SK-N-SH treated with all-trans-retinoic acid at 6 μM for 48 hours (cell line): ENCODE measurements at regions not wholly inside any gene's neighbourhood (a gene's known extent, or its start where the extent isn't known, plus 50 kb on each side); places are given as distances from the start of the nearest gene placed in this dataset.

Source experiments
- ATAC-seq: fragments of 200-7000 bp; cut with Tn5 transposase; 3 replicates; pipeline ENCODE4 v1.9.1; 2020; ENCODE audit warnings: mild to moderate bottlenecking, moderate library complexity
- ARNTL ChIP-seq: fragments of 450-650 bp; formaldehyde crosslinking; IDR thresholded peaks from 2 replicates; pipeline ENCODE4 v1.5.0; 2020; ENCODE audit warnings: low read depth, mild to moderate bottlenecking, moderate library complexity, borderline replicate concordance
- BACH2 ChIP-seq: fragments of 250-450 bp; sonication (Bioruptor Pico); IDR thresholded peaks from 2 replicates; pipeline ENCODE4 v1.9.0; 2021; ENCODE audit warnings: mild to moderate bottlenecking, borderline replicate concordance
- CREB5 ChIP-seq: fragments of 250-450 bp; sonication (Bioruptor Pico); IDR thresholded peaks from 2 replicates; pipeline ENCODE4 v1.5.1; 2020; ENCODE audit warnings: low read depth, mild to moderate bottlenecking, moderate library complexity
- CSDC2 ChIP-seq: fragments of 250-450 bp; sonication (Bioruptor Pico); IDR thresholded peaks from 2 replicates; pipeline ENCODE4 v1.5.0; 2020; ENCODE audit warnings: mild to moderate bottlenecking, moderate library complexity
- CSRNP3 ChIP-seq: fragments of 250-450 bp; sonication (Bioruptor Pico); IDR thresholded peaks from 2 replicates; pipeline ENCODE4 v1.5.1; 2021; ENCODE audit warnings: mild to moderate bottlenecking, moderate library complexity
- ESRRG ChIP-seq: fragments of 250-450 bp; sonication (Bioruptor Pico); IDR thresholded peaks from 2 replicates; pipeline ENCODE4 v1.6.1; 2021; ENCODE audit warnings: mild to moderate bottlenecking
- GLIS3 ChIP-seq: fragments of 250-450 bp; sonication (Bioruptor Pico); IDR thresholded peaks from 2 replicates; pipeline ENCODE4 v1.5.0; 2020; ENCODE audit warnings: mild to moderate bottlenecking, moderate library complexity
- ISL1 ChIP-seq: fragments of 250-450 bp; sonication (Bioruptor Pico); IDR thresholded peaks from 2 replicates; pipeline ENCODE4 v2.1.2; 2022; ENCODE audit warnings: mild to moderate bottlenecking, moderate library complexity
- OSR1 ChIP-seq: fragments of 250-450 bp; sonication (Bioruptor Pico); IDR thresholded peaks from 2 replicates; pipeline ENCODE4 v1.8.0; 2022; ENCODE audit warnings: moderate library complexity, mild to moderate bottlenecking, inconsistent platforms
- PATZ1 ChIP-seq: fragments of 250-450 bp; sonication (Bioruptor Pico); IDR thresholded peaks from 2 replicates; pipeline ENCODE4 v1.8.0; 2020; ENCODE audit warnings: mild to moderate bottlenecking, moderate library complexity, borderline replicate concordance
- POU6F1 ChIP-seq: fragments of 250-450 bp; sonication (Bioruptor Pico); IDR thresholded peaks from 2 replicates; pipeline ENCODE4 v1.8.0; 2021; ENCODE audit warnings: low read depth, mild to moderate bottlenecking, moderate library complexity, borderline replicate concordance
- PPARA ChIP-seq: fragments of 250-450 bp; sonication (Bioruptor Pico); IDR thresholded peaks from 2 replicates; pipeline ENCODE4 v1.5.0; 2020; ENCODE audit warnings: mild to moderate bottlenecking, borderline replicate concordance
- RARB ChIP-seq: fragments of 250-450 bp; sonication (Bioruptor Pico); IDR thresholded peaks from 2 replicates; pipeline ENCODE4 v1.8.0; 2021; ENCODE audit warnings: mild to moderate bottlenecking, moderate library complexity
- SNAI2 ChIP-seq: fragments of 250-450 bp; sonication (Bioruptor Pico); IDR thresholded peaks from 2 replicates; pipeline ENCODE4 v1.5.0; 2020; ENCODE audit warnings: mild to moderate bottlenecking, moderate library complexity
- TCF4 ChIP-seq: fragments of 250-450 bp; sonication (Bioruptor Pico); IDR thresholded peaks from 2 replicates; pipeline ENCODE4 v1.8.0; 2021; ENCODE audit warnings: mild to moderate bottlenecking, moderate library complexity, borderline replicate concordance
- TSHZ2 ChIP-seq: fragments of 250-450 bp; sonication (Bioruptor Pico); IDR thresholded peaks from 2 replicates; pipeline ENCODE4 v1.5.0; 2020; ENCODE audit warnings: mild to moderate bottlenecking, moderate library complexity
- ZFP3 ChIP-seq: fragments of 250-450 bp; sonication (Bioruptor Pico); IDR thresholded peaks from 2 replicates; pipeline ENCODE4 v1.5.0; 2020; ENCODE audit warnings: mild to moderate bottlenecking, moderate library complexity
- ZFP30 ChIP-seq: fragments of 450-650 bp; formaldehyde crosslinking; IDR thresholded peaks from 2 replicates; pipeline ENCODE4 v1.5.0; 2022; ENCODE audit warnings: mild to moderate bottlenecking, moderate library complexity
- ZNF565 ChIP-seq: fragments of 450-650 bp; formaldehyde crosslinking; conservative IDR thresholded peaks from 2 replicates; pipeline ENCODE4 v1.5.0; 2020; ENCODE audit warnings: low read depth, mild to moderate bottlenecking, moderate library complexity
- ZNF70 ChIP-seq: fragments of 450-650 bp; formaldehyde crosslinking; IDR thresholded peaks from 2 replicates; pipeline ENCODE4 v1.5.0; 2020; ENCODE audit warnings: mild to moderate bottlenecking, moderate library complexity
- ZNF8 ChIP-seq: fragments of 450-650 bp; formaldehyde crosslinking; IDR thresholded peaks from 2 replicates; pipeline ENCODE4 v1.5.0; 2020; ENCODE audit warnings: mild to moderate bottlenecking, moderate library complexity

- no peak for TF ChIP-seq POU6F1 (CRISPR knock-in tag)
- TF ChIP-seq, all 23 proteins: peak for 0
Observed at GRCh38 chr15:66622591-66623022, 56.8 kb upstream of the LCTL start (continued).

- ATAC-seq: no peak
- no peak for TF ChIP-seq PPARA (CRISPR knock-in tag)
- no peak for TF ChIP-seq CREB5
Observed at GRCh38 chr15:66623801-66624453, 58.1 kb upstream of the LCTL start.

- no peak for ATAC-seq
- no peak for TF ChIP-seq ARNTL
- no peak for TF ChIP-seq POU6F1 (CRISPR knock-in tag)
- TF ChIP-seq CSDC2 (CRISPR knock-in tag): no peak
- no peak for TF ChIP-seq GLIS3 (CRISPR knock-in tag)
- TF ChIP-seq TSHZ2: no peak
- no peak for TF ChIP-seq ISL1 (CRISPR knock-in tag)
- no peak for TF ChIP-seq CSRNP3 (CRISPR knock-in tag)
- no peak for TF ChIP-seq BACH2 (CRISPR knock-in tag)
- TF ChIP-seq ZFP3: no peak
Observed at GRCh38 chr15:66625531-66625930, 59.7 kb upstream of the LCTL start.

GRCh38 chr15:66625974-66626373, 60.2 kb upstream of the LCTL start:
- no peak for TF ChIP-seq ESRRG (CRISPR knock-in tag)
- TF ChIP-seq BACH2 (CRISPR knock-in tag): no peak
- no peak for TF ChIP-seq TCF4 (CRISPR knock-in tag)
- no peak for TF ChIP-seq PPARA (CRISPR knock-in tag)
- TF ChIP-seq OSR1 (CRISPR knock-in tag): no peak
- no peak for TF ChIP-seq CREB5
- no peak for TF ChIP-seq ISL1 (CRISPR knock-in tag)
- no peak for TF ChIP-seq GLIS3 (CRISPR knock-in tag)
- no peak for TF ChIP-seq ZFP3
- no peak for TF ChIP-seq ZNF565 (CRISPR knock-in tag)
- no peak for TF ChIP-seq ZNF70 (CRISPR knock-in tag)
- no peak for TF ChIP-seq ZFP30 (CRISPR knock-in tag)
- no peak for TF ChIP-seq PATZ1 (CRISPR knock-in tag)
- TF ChIP-seq SNAI2 (CRISPR knock-in tag): no peak
- no peak for TF ChIP-seq CSRNP3 (CRISPR knock-in tag)
- no peak for TF ChIP-seq ZNF8 (CRISPR knock-in tag)
- no peak for TF ChIP-seq RARB (CRISPR knock-in tag)
- no peak for ATAC-seq
